Activated CD8-positive, alpha-beta memory T cell treated with anti-CD3 and anti-CD28 coated beads, Interleukin-2, amount 10 ng/mL, durations not matched to agents 7 days and 5 days (primary cell): ENCODE measurements at regions not wholly inside any gene's neighbourhood (a gene's known extent, or its start where the extent isn't known, plus 50 kb on each side); places are given as distances from the start of the nearest gene placed in this dataset.
"Not testable (repeated sequence)": the region's sequence is repeated elsewhere in the genome, so short reads cannot be mapped to it uniquely, and the experiment has no call there.

Experiments used
- ATAC-seq: fragments of 150-1000 bp; cut with Tn5 transposase; one replicate; pipeline ENCODE4 v1.10.0; 2021; ENCODE audit warnings: moderate library complexity
- CTCF ChIA-PET: fragments of 350-600 bp; sonication (Branson Sonifier 250); formaldehyde crosslinking; loops from one replicate; lab custom pipeline; 2021; ENCODE audit warnings: antibody characterized with exemption; lab: Charles Lee
- DNase-seq: peaks from one replicate; pipeline ENCODE4 v3.0.0-alpha.2; 2020
- H3K27ac Mint-ChIP-seq: one replicate; pipeline ENCODE4 v1.8.0; 2021; ENCODE audit warnings: mild to moderate bottlenecking, mixed read lengths
- H3K27me3 Mint-ChIP-seq: one replicate; pipeline ENCODE4 v1.8.0; 2021; ENCODE audit warnings: mixed read lengths
- H3K36me3 Mint-ChIP-seq: one replicate; pipeline ENCODE4 v1.8.0; 2021; ENCODE audit warnings: mild to moderate bottlenecking, mixed read lengths
- H3K4me1 Mint-ChIP-seq: one replicate; pipeline ENCODE4 v1.8.0; 2021; ENCODE audit warnings: mixed read lengths
- H3K4me3 Mint-ChIP-seq: one replicate; pipeline ENCODE4 v1.8.0; 2021; ENCODE audit warnings: mild to moderate bottlenecking, moderate library complexity, mixed read lengths
- H3K9me3 Mint-ChIP-seq: one replicate; pipeline ENCODE4 v1.8.0; 2022; ENCODE audit warnings: low read depth, mixed read lengths

DNA sequence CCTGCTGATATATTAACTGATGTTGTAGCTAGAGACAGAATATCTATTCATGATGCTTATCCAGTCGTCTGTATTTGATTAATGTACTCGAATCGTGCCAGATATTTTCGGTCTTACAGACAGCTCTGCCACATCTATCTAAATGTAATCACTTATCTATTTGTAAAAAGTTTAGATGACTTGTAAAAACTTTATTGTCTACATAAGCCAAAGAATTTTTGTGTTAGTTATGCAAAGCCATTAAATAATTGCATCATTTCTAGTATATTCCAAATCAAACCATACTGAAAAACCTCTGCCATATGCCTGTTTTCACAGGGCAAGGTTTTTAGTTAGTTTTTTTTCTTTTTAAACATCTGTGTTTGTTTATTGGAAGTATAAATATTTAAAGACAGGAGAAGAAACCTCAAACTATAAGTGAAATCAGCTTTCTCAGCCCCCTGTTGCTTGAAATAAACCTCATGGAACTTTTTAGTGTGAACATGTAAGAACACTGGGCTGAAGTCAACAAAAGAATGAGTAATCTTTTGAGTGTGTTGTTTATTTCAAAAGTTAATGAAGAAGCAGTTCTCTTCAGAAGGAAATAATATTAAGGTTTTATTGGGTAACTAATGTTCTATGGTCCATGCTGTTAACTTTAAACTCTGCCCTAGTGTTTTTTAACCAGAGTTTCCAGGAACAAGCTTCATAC is 657.6 kb upstream of the SYT4 start:
- Mint-ChIP-seq H3K4me3 (no peak overlapping the region), H3K4me1 (no peaks in the 10 kb centered on the region), H3K27ac (no peak overlapping the region), H3K27me3 (no peaks in the 10 kb centered on the region), H3K36me3 (no peaks in the 10 kb centered on the region), H3K9me3 (peaks cover 7% of the 10 kb centered on the region)
- DNase-seq (no peak), ATAC-seq (no peak)
- CTCF ChIA-PET, result no interaction called here

- H3K27me3 Mint-ChIP-seq, result no peaks in the 10 kb centered on the region
- H3K9me3 Mint-ChIP-seq, result peaks cover 7% of the 10 kb centered on the region
- no peak overlapping the region for H3K4me3 Mint-ChIP-seq
- H3K27ac Mint-ChIP-seq, result no peak overlapping the region
- ATAC-seq, result no peak
- CTCF ChIA-PET, result no interaction called here
- H3K36me3 Mint-ChIP-seq, result no peaks in the 10 kb centered on the region
- no peaks in the 10 kb centered on the region for H3K4me1 Mint-ChIP-seq
- DNase-seq, result no peak
Measured at GRCh38 chr18:43936176-43936575, 658.9 kb upstream of the SYT4 start.

GRCh38 chr18:43949291-43949690 is 672.0 kb upstream of the SYT4 start:
- H3K4me3 Mint-ChIP-seq, result no peak overlapping the region
- CTCF ChIA-PET, result no interaction called here
- DNase-seq, result no peak
- H3K27ac Mint-ChIP-seq, result no peak overlapping the region
- no peaks in the 10 kb centered on the region for H3K36me3 Mint-ChIP-seq
- no peaks in the 10 kb centered on the region for H3K4me1 Mint-ChIP-seq
- H3K9me3 Mint-ChIP-seq, result no peaks in the 10 kb centered on the region
- ATAC-seq, result no peak
- no peaks in the 10 kb centered on the region for H3K27me3 Mint-ChIP-seq

- H3K4me1 Mint-ChIP-seq, result no peaks in the 10 kb centered on the region
- DNase-seq, result no peak
- no peaks in the 10 kb centered on the region for H3K9me3 Mint-ChIP-seq
- no peaks in the 10 kb centered on the region for H3K27me3 Mint-ChIP-seq
- CTCF ChIA-PET, result no interaction called here
- H3K4me3 Mint-ChIP-seq, result no peak overlapping the region
- no peaks in the 10 kb centered on the region for H3K36me3 Mint-ChIP-seq
- H3K27ac Mint-ChIP-seq, result no peak overlapping the region
- ATAC-seq, result no peak
Measured at GRCh38 chr18:43950062-43950461, 672.8 kb upstream of the SYT4 start.

DNA sequence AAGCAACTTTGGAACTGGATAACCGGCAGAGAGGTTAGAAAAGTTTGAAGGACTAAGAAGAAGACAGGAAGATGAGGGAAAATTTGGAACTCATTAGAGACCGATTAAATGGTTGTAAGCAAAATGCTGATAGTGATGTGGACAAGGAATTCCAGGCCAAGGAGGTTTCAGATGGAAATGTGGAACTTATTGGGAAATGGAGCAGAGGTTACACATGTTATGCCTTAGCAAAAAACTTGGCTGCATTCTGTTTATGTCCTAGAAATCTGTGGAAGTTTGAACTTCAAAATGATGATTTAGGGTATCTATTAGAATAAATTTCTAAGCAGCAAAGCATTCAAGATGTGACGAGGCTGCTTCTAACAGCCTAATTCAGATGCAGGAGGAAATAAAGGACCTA is 675.1 kb upstream of the SYT4 start:
- H3K27ac Mint-ChIP-seq, result no peak overlapping the region
- DNase-seq, result no peak
- CTCF ChIA-PET, result no interaction called here

GRCh38 chr18:43961722-43962121 is 684.4 kb upstream of the SYT4 start:
- H3K4me1 Mint-ChIP-seq, result no peaks in the 10 kb centered on the region
- no peak for DNase-seq
- H3K4me3 Mint-ChIP-seq, result no peak overlapping the region
- CTCF ChIA-PET, result no interaction called here
- no peaks in the 10 kb centered on the region for H3K36me3 Mint-ChIP-seq
- no peaks in the 10 kb centered on the region for H3K9me3 Mint-ChIP-seq
- no peaks in the 10 kb centered on the region for H3K27me3 Mint-ChIP-seq
- no peak for ATAC-seq
- H3K27ac Mint-ChIP-seq, result no peak overlapping the region

More for the DNA sequence above, 675.1 kb upstream of the SYT4 start:
- Mint-ChIP-seq H3K4me1 (no peaks in the 10 kb centered on the region), H3K36me3 (no peaks in the 10 kb centered on the region), H3K4me3 (no peak overlapping the region), H3K27me3 (no peaks in the 10 kb centered on the region), H3K9me3 (no peaks in the 10 kb centered on the region)
- ATAC-seq, result no peak

DNA sequence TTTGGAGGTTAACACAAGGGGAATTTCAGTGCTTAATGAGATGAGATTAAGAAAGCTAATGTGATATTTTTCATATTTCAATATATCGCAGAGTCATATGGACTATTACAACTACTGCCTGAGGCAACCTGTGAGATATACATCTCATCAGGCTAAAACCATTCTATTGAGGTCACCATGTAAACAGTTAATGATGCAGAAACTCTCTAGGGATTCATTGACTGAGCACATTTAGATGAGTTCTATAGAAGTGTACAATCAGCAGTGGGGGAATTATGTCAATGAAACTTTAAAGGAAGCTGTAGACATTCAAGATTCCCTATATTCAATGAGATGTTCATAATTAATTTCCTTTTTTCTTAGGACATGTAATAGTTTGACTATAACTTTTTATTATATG is 687.4 kb upstream of the SYT4 start:
- DNase-seq, result no peak
- ATAC-seq, result no peak
- no peak overlapping the region for H3K4me3 Mint-ChIP-seq
- H3K36me3 Mint-ChIP-seq, result no peaks in the 10 kb centered on the region
- no peaks in the 10 kb centered on the region for H3K4me1 Mint-ChIP-seq
- no peaks in the 10 kb centered on the region for H3K9me3 Mint-ChIP-seq
- H3K27me3 Mint-ChIP-seq, result no peaks in the 10 kb centered on the region
- no peak overlapping the region for H3K27ac Mint-ChIP-seq
- CTCF ChIA-PET, result no interaction called here

GRCh38 chr18:43965691-43966090 is 688.4 kb upstream of the SYT4 start:
- DNase-seq (no peak), ATAC-seq (no peak)
- H3K27me3 Mint-ChIP-seq, result no peaks in the 10 kb centered on the region
- no peak overlapping the region for H3K4me3 Mint-ChIP-seq
- H3K27ac Mint-ChIP-seq, result no peak overlapping the region
- H3K4me1 Mint-ChIP-seq, result no peaks in the 10 kb centered on the region
- CTCF ChIA-PET, result no interaction called here
- H3K9me3 Mint-ChIP-seq, result no peaks in the 10 kb centered on the region
- H3K36me3 Mint-ChIP-seq, result no peaks in the 10 kb centered on the region

DNA sequence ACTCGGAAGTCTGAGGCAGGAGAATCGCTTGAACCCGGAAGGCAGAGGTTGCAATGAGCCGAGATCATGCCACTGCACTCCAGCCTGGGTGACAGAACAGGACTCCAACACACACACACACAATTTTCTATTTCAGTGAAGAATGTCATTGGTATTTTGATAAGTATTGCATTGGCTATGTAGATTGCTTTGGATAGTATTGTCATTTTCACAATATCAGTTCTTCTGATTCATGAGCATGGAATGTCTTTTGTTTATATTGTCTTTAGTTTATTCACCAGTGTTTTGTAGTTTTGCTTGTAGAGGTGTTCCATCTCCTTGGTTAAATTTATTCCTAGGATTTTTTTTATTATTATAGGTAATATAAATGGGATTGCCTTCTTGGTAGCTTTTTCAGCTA is 693.4 kb upstream of the SYT4 start:
- Mint-ChIP-seq H3K27me3 (no peaks in the 10 kb centered on the region), H3K4me3 (no peak overlapping the region), H3K9me3 (peaks cover 2% of the 10 kb centered on the region), H3K4me1 (no peaks in the 10 kb centered on the region), H3K27ac (no peak overlapping the region), H3K36me3 (no peaks in the 10 kb centered on the region)
- CTCF ChIA-PET, result no interaction called here
- no peak for ATAC-seq
- no peak for DNase-seq

- Mint-ChIP-seq H3K27me3 (no peaks in the 10 kb centered on the region), H3K4me1 (no peaks in the 10 kb centered on the region), H3K36me3 (no peaks in the 10 kb centered on the region), H3K27ac (no peak overlapping the region), H3K9me3 (peaks cover 2% of the 10 kb centered on the region), H3K4me3 (no peak overlapping the region)
- DNase-seq (no peak), ATAC-seq (no peak)
- CTCF ChIA-PET, result no interaction called here
Measured at GRCh38 chr18:43978174-43978573, 700.9 kb upstream of the SYT4 start.

DNA sequence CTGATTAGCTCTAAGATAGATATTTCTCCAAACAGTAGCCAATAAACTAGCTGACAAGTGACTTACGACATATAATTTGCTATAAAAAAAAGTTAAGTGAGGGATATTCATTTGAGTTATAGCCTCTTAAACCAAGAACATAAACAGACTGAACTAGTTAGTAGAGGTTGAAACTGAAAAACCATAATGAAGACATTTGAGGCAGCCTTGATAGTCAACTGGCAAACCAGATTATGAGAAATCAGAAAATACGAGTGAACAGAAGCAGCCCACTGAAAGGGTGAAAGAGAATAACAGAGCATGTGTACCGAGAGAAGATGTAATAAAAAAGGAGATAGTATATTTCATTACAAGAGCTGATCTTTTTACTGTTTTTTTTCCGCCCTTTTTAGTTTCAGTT is 698.1 kb upstream of the SETBP1 start:
- H3K4me1 Mint-ChIP-seq, result no peaks in the 10 kb centered on the region
- no peak overlapping the region for H3K27ac Mint-ChIP-seq
- ATAC-seq, result no peak
- H3K9me3 Mint-ChIP-seq, result peaks cover 13% of the 10 kb centered on the region
- H3K36me3 Mint-ChIP-seq, result no peaks in the 10 kb centered on the region
- DNase-seq, result no peak
- no peak overlapping the region for H3K4me3 Mint-ChIP-seq
- H3K27me3 Mint-ChIP-seq, result no peaks in the 10 kb centered on the region
- CTCF ChIA-PET, result no interaction called here

DNA sequence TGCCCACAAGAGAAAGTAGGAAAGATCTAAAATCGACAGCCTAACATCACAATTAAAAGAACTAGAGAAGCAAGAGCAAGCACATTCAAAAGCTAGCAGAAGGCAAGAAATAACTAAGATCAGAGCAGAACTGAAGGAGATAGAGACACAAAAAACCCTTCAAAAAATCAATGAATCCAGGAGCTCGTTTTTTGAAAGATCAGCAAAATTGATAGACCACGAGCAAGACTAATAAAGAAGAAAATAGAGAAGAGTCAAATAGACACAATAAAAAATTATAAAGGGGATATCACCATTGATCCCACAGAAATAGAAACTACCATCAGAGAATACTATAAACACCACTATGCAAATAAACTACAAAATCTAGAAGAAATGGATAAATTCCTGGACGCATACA is 693.6 kb upstream of the SETBP1 start:
- peaks cover 13% of the 10 kb centered on the region for H3K9me3 Mint-ChIP-seq
- H3K4me1 Mint-ChIP-seq, CTCF ChIA-PET, H3K27me3 Mint-ChIP-seq, H3K36me3 Mint-ChIP-seq, H3K27ac Mint-ChIP-seq, H3K4me3 Mint-ChIP-seq, DNase-seq, ATAC-seq: not testable (repeated sequence)

- no peaks in the 10 kb centered on the region for H3K4me1 Mint-ChIP-seq
- CTCF ChIA-PET, result no interaction called here
- H3K27ac Mint-ChIP-seq, result no peak overlapping the region
- DNase-seq (no peak), ATAC-seq (no peak)
- H3K36me3 Mint-ChIP-seq, result no peaks in the 10 kb centered on the region
- H3K27me3 Mint-ChIP-seq, result no peaks in the 10 kb centered on the region
- H3K9me3 Mint-ChIP-seq, result no peaks in the 10 kb centered on the region
- no peak overlapping the region for H3K4me3 Mint-ChIP-seq
Measured at GRCh38 chr18:43992741-43993140, 687.9 kb upstream of the SETBP1 start.

DNA sequence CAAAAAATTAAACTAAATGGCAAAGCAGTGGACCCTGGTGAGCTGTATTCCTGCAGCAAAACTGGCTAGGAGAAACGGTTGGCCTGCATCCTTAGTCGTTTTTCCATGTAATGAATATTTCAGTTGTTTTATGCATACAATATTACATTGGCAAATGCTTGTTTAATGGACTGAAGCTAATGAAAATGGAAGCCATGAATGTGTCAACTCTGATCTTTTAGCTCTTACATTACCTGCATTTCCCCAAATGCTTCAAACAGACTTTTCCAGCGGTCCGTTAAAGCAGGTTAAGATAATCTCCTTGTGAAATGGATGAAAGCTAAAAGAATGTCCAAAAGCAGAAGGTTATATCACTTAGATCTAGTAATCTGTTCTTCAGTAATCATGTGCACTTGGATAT is 686.3 kb upstream of the SETBP1 start:
- CTCF ChIA-PET, result no interaction called here
- no peak for DNase-seq
- ATAC-seq, result no peak
- Mint-ChIP-seq H3K4me1 (no peaks in the 10 kb centered on the region), H3K4me3 (no peak overlapping the region), H3K9me3 (no peaks in the 10 kb centered on the region), H3K27ac (no peak overlapping the region), H3K36me3 (no peaks in the 10 kb centered on the region), H3K27me3 (no peaks in the 10 kb centered on the region)

GRCh38 chr18:44013871-44014270 is 666.8 kb upstream of the SETBP1 start:
- CTCF ChIA-PET, result no interaction called here
- no peaks in the 10 kb centered on the region for H3K36me3 Mint-ChIP-seq
- H3K27ac Mint-ChIP-seq, result no peak overlapping the region
- DNase-seq (no peak), ATAC-seq (no peak)
- no peaks in the 10 kb centered on the region for H3K4me1 Mint-ChIP-seq
- H3K9me3 Mint-ChIP-seq, result peaks cover 3% of the 10 kb centered on the region
- no peak overlapping the region for H3K4me3 Mint-ChIP-seq
- H3K27me3 Mint-ChIP-seq, result no peaks in the 10 kb centered on the region
